ENCODE measurements at regions not wholly inside any gene's neighbourhood (a gene's known extent, or its start where the extent isn't known, plus 50 kb on each side); places are given as distances from the start of the nearest gene placed in this dataset.

GRCh38 chr4:57490520-57491255 lies 380.5 kb upstream of the IGFBP7 start:
- Histone ChIP-seq H3K4me2 (ENCODE audit: low read length) (no peak overlapping the region), H3K79me2 (ENCODE audit: control insufficient read depth, low read length) (no peaks in the 10 kb centered on the region), H3K9me2 (replicated peaks; ENCODE audit: control insufficient read depth, low read length) (no peaks in the 10 kb centered on the region), H3K9me3 (ENCODE audit: control insufficient read depth, insufficient read depth, low read length) (no peaks in the 10 kb centered on the region), H3K36me3 (ENCODE audit: control insufficient read depth, low read length) (no peaks in the 10 kb centered on the region), H3K27me3 (ENCODE audit: control insufficient read depth, low read length) (no peaks in the 10 kb centered on the region), H3K27ac (ENCODE audit: low read depth, low read length) (no peak overlapping the region), H3K4me3 (ENCODE audit: low read length) (no peak overlapping the region), H3K4me1 (ENCODE audit: control insufficient read depth, low read length) (no peaks in the 10 kb centered on the region), H3F3A (ENCODE audit: control insufficient read depth, insufficient read depth) (no peaks in the 10 kb centered on the region), H4K20me1 (ENCODE audit: control insufficient read depth, insufficient read depth, low read depth, low read length) (no peaks in the 10 kb centered on the region)
- TF ChIP-seq, protein P1, sequence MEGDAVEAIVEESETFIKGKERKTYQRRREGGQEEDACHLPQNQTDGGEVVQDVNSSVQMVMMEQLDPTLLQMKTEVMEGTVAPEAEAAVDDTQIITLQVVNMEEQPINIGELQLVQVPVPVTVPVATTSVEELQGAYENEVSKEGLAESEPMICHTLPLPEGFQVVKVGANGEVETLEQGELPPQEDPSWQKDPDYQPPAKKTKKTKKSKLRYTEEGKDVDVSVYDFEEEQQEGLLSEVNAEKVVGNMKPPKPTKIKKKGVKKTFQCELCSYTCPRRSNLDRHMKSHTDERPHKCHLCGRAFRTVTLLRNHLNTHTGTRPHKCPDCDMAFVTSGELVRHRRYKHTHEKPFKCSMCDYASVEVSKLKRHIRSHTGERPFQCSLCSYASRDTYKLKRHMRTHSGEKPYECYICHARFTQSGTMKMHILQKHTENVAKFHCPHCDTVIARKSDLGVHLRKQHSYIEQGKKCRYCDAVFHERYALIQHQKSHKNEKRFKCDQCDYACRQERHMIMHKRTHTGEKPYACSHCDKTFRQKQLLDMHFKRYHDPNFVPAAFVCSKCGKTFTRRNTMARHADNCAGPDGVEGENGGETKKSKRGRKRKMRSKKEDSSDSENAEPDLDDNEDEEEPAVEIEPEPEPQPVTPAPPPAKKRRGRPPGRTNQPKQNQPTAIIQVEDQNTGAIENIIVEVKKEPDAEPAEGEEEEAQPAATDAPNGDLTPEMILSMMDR (IDR thresholded peaks at IDR 0.05; ENCODE audit: low read depth, low read length, poor library complexity, severe bottlenecking) = no peak
- no peak for TF ChIP-seq EZH2phosphoT487 (IDR thresholded peaks at IDR 0.05; ENCODE audit: borderline replicate concordance, low read length)

DNA sequence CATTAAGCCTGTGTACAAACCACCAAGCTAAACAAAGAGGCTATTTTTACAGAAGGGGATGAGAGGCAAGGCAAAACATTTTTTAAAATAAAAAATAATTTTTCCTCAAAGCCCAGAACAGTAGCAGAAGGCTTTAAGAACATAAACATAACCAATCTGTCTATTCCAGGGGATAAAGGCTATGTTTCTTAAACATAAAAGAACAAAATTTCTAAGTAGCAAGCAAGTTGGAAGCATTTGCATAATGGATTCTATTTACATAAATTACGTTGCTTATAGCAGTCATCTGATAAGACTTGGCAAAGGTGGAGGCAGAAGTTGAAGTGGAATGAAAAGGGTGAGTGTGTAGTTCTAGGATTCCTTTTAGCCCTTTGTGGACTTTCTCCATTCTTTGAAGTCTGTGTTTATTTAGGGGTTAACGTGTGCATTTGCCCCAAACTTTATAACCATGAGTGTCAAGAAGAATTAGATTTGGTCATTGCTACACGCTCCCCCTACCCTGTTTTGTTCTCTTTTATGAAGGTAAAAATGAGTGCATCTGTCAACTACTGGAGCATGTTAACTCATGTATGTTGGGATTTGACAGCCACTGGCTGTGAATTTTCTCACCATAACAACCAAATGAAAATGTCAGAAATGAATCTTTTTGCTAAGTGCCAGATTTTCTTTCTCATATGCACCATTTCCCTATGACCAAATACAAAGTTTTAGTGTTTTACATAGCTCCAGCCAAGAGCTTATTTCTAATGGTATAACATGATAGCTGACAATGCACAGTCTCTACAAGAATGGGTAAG lies 378.4 kb upstream of the IGFBP7 start:
- Histone ChIP-seq H3K9me2 (replicated peaks; ENCODE audit: control insufficient read depth, low read length) (no peaks in the 10 kb centered on the region), H3K27ac (ENCODE audit: low read depth, low read length) (no peak overlapping the region), H3K4me2 (ENCODE audit: low read length) (no peak overlapping the region), H3K4me1 (ENCODE audit: control insufficient read depth, low read length) (no peaks in the 10 kb centered on the region), H3K79me2 (ENCODE audit: control insufficient read depth, low read length) (no peaks in the 10 kb centered on the region), H4K20me1 (ENCODE audit: control insufficient read depth, insufficient read depth, low read depth, low read length) (no peaks in the 10 kb centered on the region), H3K27me3 (ENCODE audit: control insufficient read depth, low read length) (no peaks in the 10 kb centered on the region), H3K36me3 (ENCODE audit: control insufficient read depth, low read length) (no peaks in the 10 kb centered on the region), H3K9me3 (ENCODE audit: control insufficient read depth, insufficient read depth, low read length) (no peaks in the 10 kb centered on the region), H3K4me3 (ENCODE audit: low read length) (no peak overlapping the region), H3F3A (ENCODE audit: control insufficient read depth, insufficient read depth) (no peaks in the 10 kb centered on the region)
- TF ChIP-seq EZH2phosphoT487 (IDR thresholded peaks at IDR 0.05; ENCODE audit: borderline replicate concordance, low read length) = no peak
- TF ChIP-seq, protein P1 (IDR thresholded peaks at IDR 0.05; ENCODE audit: low read depth, low read length, poor library complexity, severe bottlenecking) = no peak

- H3K79me2 ChIP-seq (ENCODE audit: control insufficient read depth, low read length) = no peaks in the 10 kb centered on the region
- no peaks in the 10 kb centered on the region for H3K4me1 ChIP-seq (ENCODE audit: control insufficient read depth, low read length)
- no peaks in the 10 kb centered on the region for H3K9me3 ChIP-seq (ENCODE audit: control insufficient read depth, insufficient read depth, low read length)
- no peak overlapping the region for H3K4me3 ChIP-seq (ENCODE audit: low read length)
- TF ChIP-seq EZH2phosphoT487 (IDR thresholded peaks at IDR 0.05; ENCODE audit: borderline replicate concordance, low read length) = no peak
- TF ChIP-seq, protein P1 (IDR thresholded peaks at IDR 0.05; ENCODE audit: low read depth, low read length, poor library complexity, severe bottlenecking) = no peak
- no peaks in the 10 kb centered on the region for H3K36me3 ChIP-seq (ENCODE audit: control insufficient read depth, low read length)
- H4K20me1 ChIP-seq (ENCODE audit: control insufficient read depth, insufficient read depth, low read depth, low read length) = no peaks in the 10 kb centered on the region
- H3K27ac ChIP-seq (ENCODE audit: low read depth, low read length) = no peak overlapping the region
- no peaks in the 10 kb centered on the region for H3K27me3 ChIP-seq (ENCODE audit: control insufficient read depth, low read length)
- no peaks in the 10 kb centered on the region for H3F3A ChIP-seq (ENCODE audit: control insufficient read depth, insufficient read depth)
- no peak overlapping the region for H3K4me2 ChIP-seq (ENCODE audit: low read length)
- H3K9me2 ChIP-seq (replicated peaks; ENCODE audit: control insufficient read depth, low read length) = no peaks in the 10 kb centered on the region
Observed at GRCh38 chr4:57475424-57475823, 365.2 kb upstream of the IGFBP7 start.

Data from DOHH2 (cell line).